Gastroesophageal sphincter (tissue), 4 donors: ENCODE measurements at regions not wholly inside any gene's neighbourhood (a gene's known extent, or its start where the extent isn't known, plus 50 kb on each side); places are given as distances from the start of the nearest gene placed in this dataset.

Experiments
- ATAC-seq: fragments of 150-250 bp; one replicate; pipeline ENCODE4 v1.9.1; 2016; ENCODE audit warnings: mild to moderate bottlenecking, moderate library complexity
- H3K27ac ChIP-seq, 4 donors: fragments of 200-600 bp; sonication (generic) in 3 of 4; 1 replicate in 3 of 4; 2 replicates in 1 of 4; pipeline ENCODE4 v1.5.1; 2016 to 2019
- H3K27me3 ChIP-seq: fragments of 200-600 bp; sonication (generic); one replicate; pipeline ENCODE4 v1.5.1; 2019
- H3K36me3 ChIP-seq, 2 donors: fragments of 200-600 bp; sonication (generic); one replicate each; pipeline ENCODE4 v1.5.1; 2019; ENCODE audit warnings: control low read depth in 1 of 2
- H3K4me1 ChIP-seq, 3 donors: fragments of 200-600 bp; sonication (generic); 1 replicate in 2 of 3; 2 replicates in 1 of 3; pipeline ENCODE4 v1.5.1; 2016 to 2019; ENCODE audit warnings: control low read depth in 2 of 3
- H3K4me3 ChIP-seq, 2 donors: fragments of 200-600 bp; sonication (generic); one replicate each; pipeline ENCODE4 v1.5.1; 2019; ENCODE audit warnings: mild to moderate bottlenecking in 1 of 2, moderate library complexity in 1 of 2
- H3K9me3 ChIP-seq, 3 donors: fragments of 200-600 bp; sonication (generic); one replicate each; pipeline ENCODE4 v1.5.1; 2017 to 2019; ENCODE audit warnings: control low read depth in 2 of 3
- CTCF ChIP-seq, 4 experiments: fragments of 200-600 bp in 2 of 4; fragments of 450-650 bp in 2 of 4; sonication (generic) in 1 of 4; IDR thresholded peaks; one replicate each; pipeline ENCODE4 v1.5.1; 2017 to 2019; ENCODE audit warnings: antibody characterized with exemption in 4 of 4, mild to moderate bottlenecking in 2 of 4, moderate library complexity in 2 of 4
- EP300 ChIP-seq: sonication (generic); formaldehyde crosslinking; IDR thresholded peaks from one replicate; pipeline ENCODE4 v1.6.1; 2017; ENCODE audit warnings: antibody characterized with exemption, mild to moderate bottlenecking
- POLR2A ChIP-seq, 2 donors: fragments of 450-650 bp; IDR thresholded peaks; one replicate each; pipeline ENCODE4 v1.6.1; 2017; ENCODE audit warnings: antibody characterized with exemption in 2 of 2, mild to moderate bottlenecking in 2 of 2, moderate library complexity in 1 of 2
- POLR2AphosphoS5 ChIP-seq: sonication (generic); formaldehyde crosslinking; IDR thresholded peaks from one replicate; pipeline ENCODE4 v1.6.1; 2017; ENCODE audit warnings: antibody characterized with exemption
- WGBS, 2 donors: methylation state at CpG; one replicate each; pipeline ENCODE4 v1.1.5; 2018; ENCODE audit warnings: low coverage in 1 of 2; 5-methylcytosine and 5-hydroxymethylcytosine counted together

GRCh38 chr2:239666855-239667376, 266.1 kb upstream of the HDAC4 start:
- 74 to 76% methylated on average over 5 to 7 of the region's 11 CpGs for WGBS, 2 donors
- ATAC-seq = no peak
- TF ChIP-seq CTCF (IDR thresholded peaks at IDR 0.05) (no peak), POLR2AphosphoS5 (no peak), EP300 (no peak), POLR2A (IDR thresholded peaks at IDR 0.05) (no peak)

GRCh38 chr2:239666053-239666854, 265.4 kb upstream of the HDAC4 start:
- ATAC-seq = no peak

More at GRCh38 chr2:239666855-239667376, 266.1 kb upstream of the HDAC4 start:
- Histone ChIP-seq H3K36me3 (no peaks in the 10 kb centered on the region), H3K9me3 (no peaks in the 10 kb centered on the region), H3K4me1 (peaks cover 0 to 2% (median 0%) of the 10 kb centered on the region in 3 donors), H3K4me3 (no peak overlapping the region), H3K27ac (no peak overlapping the region), H3K27me3 (peaks cover 26% of the 10 kb centered on the region)

GRCh38 chr2:239664216-239664810, 263.5 kb upstream of the HDAC4 start:
- H3K9me3 ChIP-seq = no peaks in the 10 kb centered on the region
- H3K4me3 ChIP-seq = no peak overlapping the region
- H3K27ac ChIP-seq = no peak overlapping the region
- no peak for ATAC-seq
- H3K4me1 ChIP-seq = peaks cover 0 to 10% (median 0%) of the 10 kb centered on the region in 3 donors
- no peaks in the 10 kb centered on the region for H3K36me3 ChIP-seq
- H3K27me3 ChIP-seq = peaks cover 49% of the 10 kb centered on the region
- 100% methylated on average over 1 to 2 of the region's 5 CpGs for WGBS, 2 donors
- TF ChIP-seq POLR2AphosphoS5 (no peak), CTCF (IDR thresholded peaks at IDR 0.05) (no peak), EP300 (no peak), POLR2A (IDR thresholded peaks at IDR 0.05) (no peak)

More at GRCh38 chr2:239666053-239666854, 265.4 kb upstream of the HDAC4 start:
- Histone ChIP-seq H3K36me3 (no peaks in the 10 kb centered on the region), H3K4me3 (no peak overlapping the region), H3K9me3 (no peaks in the 10 kb centered on the region), H3K27me3 (peaks cover 33% of the 10 kb centered on the region), H3K27ac (no peak overlapping the region), H3K4me1 (peaks cover 0 to 8% (median 0%) of the 10 kb centered on the region in 3 donors)
- TF ChIP-seq CTCF (IDR thresholded peaks at IDR 0.05) = no peak
- TF ChIP-seq POLR2A (IDR thresholded peaks at IDR 0.05) = no peak
- TF ChIP-seq POLR2AphosphoS5 = no peak
- TF ChIP-seq EP300 = no peak
- WGBS, 2 donors = 74 to 100% methylated on average over 1 to 6 of the region's 18 CpGs

GRCh38 chr2:239663364-239663924, 262.6 kb upstream of the HDAC4 start:
- no peak for TF ChIP-seq POLR2A (IDR thresholded peaks at IDR 0.05)
- TF ChIP-seq CTCF (IDR thresholded peaks at IDR 0.05) = no peak
- no peak for TF ChIP-seq POLR2AphosphoS5
- no peak for TF ChIP-seq EP300
- H3K36me3 ChIP-seq = no peaks in the 10 kb centered on the region
- no peaks in the 10 kb centered on the region for H3K9me3 ChIP-seq
- ATAC-seq = no peak
- 84 to 100% methylated on average over 1 to 4 of the region's 9 CpGs for WGBS, 2 donors
- peaks cover 0 to 10% (median 0%) of the 10 kb centered on the region in 3 donors for H3K4me1 ChIP-seq
- H3K27ac ChIP-seq = no peak overlapping the region
- peaks cover 49% of the 10 kb centered on the region for H3K27me3 ChIP-seq
- no peak overlapping the region for H3K4me3 ChIP-seq
